Keratinocyte (primary cell): ENCODE measurements at regions not wholly inside any gene's neighbourhood (a gene's known extent, or its start where the extent isn't known, plus 50 kb on each side); places are given as distances from the start of the nearest gene placed in this dataset.

Source experiments
- DNase-seq: peaks from one replicate; pipeline ENCODE4 v3.0.0-alpha.2; 2011; ENCODE audit warnings: low read depth, missing footprints, low spot score
- FAIRE-seq: peaks from 2 replicates; lab custom pipeline; 2011; peaks lifted over from hg19 to GRCh38; lab: Jason Lieb, UNC
- H2AFZ ChIP-seq: 2 replicates; pipeline ENCODE4 v1.6.0; 2012; ENCODE audit warnings: low read length, control low read depth, inconsistent platforms; ENCODE audit not compliant: control insufficient read depth
- H3K27ac ChIP-seq: 2 replicates; pipeline ENCODE4 v1.5.1; 2011; ENCODE audit warnings: low read length; ENCODE audit not compliant: control insufficient read depth, insufficient read depth
- H3K27me3 ChIP-seq: 3 replicates; pipeline ENCODE4 v1.6.0; 2011; ENCODE audit warnings: low read length; ENCODE audit not compliant: control insufficient read depth, insufficient read depth; ENCODE audit errors: extremely low read depth
- H3K36me3 ChIP-seq, 2 experiments: 2 replicates in 1 of 2; 3 replicates in 1 of 2; pipeline ENCODE4 v1.5.1; 2011; ENCODE audit warnings: low read length in 2 of 2, mild to moderate bottlenecking in 1 of 2; ENCODE audit not compliant: control insufficient read depth in 2 of 2, insufficient read depth in 2 of 2; ENCODE audit errors: extremely low read depth in 1 of 2
- H3K4me1 ChIP-seq: 3 replicates; pipeline ENCODE4 v1.5.1; 2011; ENCODE audit warnings: low read length; ENCODE audit not compliant: control insufficient read depth, insufficient read depth; ENCODE audit errors: extremely low read depth
- H3K4me2 ChIP-seq: 3 replicates; pipeline ENCODE4 v1.6.0; 2011; ENCODE audit warnings: low read depth, low read length; ENCODE audit not compliant: control insufficient read depth, insufficient read depth; ENCODE audit errors: extremely low read depth
- H3K4me3 ChIP-seq, 3 experiments: fragments of 200-600 bp in 1 of 3; sonication (generic) in 1 of 3; 2 replicates in 2 of 3; 3 replicates in 1 of 3; pipeline ENCODE4 v1.5.1; 2011 to 2016; ENCODE audit warnings: low read length in 3 of 3, mild to moderate bottlenecking in 3 of 3, control low read depth in 2 of 3, inconsistent platforms in 1 of 3, low read depth in 1 of 3, mixed read lengths in 1 of 3, mixed run types in 1 of 3, moderate library complexity in 1 of 3; ENCODE audit not compliant: control insufficient read depth in 2 of 3, insufficient read depth in 2 of 3; ENCODE audit errors: extremely low read depth in 1 of 3
- H3K79me2 ChIP-seq: 2 replicates; pipeline ENCODE4 v1.6.0; 2012; ENCODE audit warnings: low read length; ENCODE audit not compliant: control insufficient read depth, insufficient read depth
- H3K9ac ChIP-seq: 3 replicates; pipeline ENCODE4 v1.6.0; 2011; ENCODE audit warnings: low read length; ENCODE audit not compliant: control insufficient read depth, insufficient read depth; ENCODE audit errors: extremely low read depth
- H3K9me1 ChIP-seq: 3 replicates; pipeline ENCODE4 v1.6.0; 2011; ENCODE audit warnings: low read length; ENCODE audit not compliant: control insufficient read depth, insufficient read depth; ENCODE audit errors: extremely low read depth
- H3K9me3 ChIP-seq: 2 replicates; pipeline ENCODE4 v1.5.1; 2012; ENCODE audit warnings: low read depth, low read length; ENCODE audit not compliant: control insufficient read depth
- H4K20me1 ChIP-seq: 3 replicates; pipeline ENCODE4 v1.6.0; 2011; ENCODE audit warnings: low read length; ENCODE audit not compliant: control insufficient read depth, insufficient read depth; ENCODE audit errors: extremely low read depth
- EZH2 ChIP-seq: IDR thresholded peaks from one replicate; pipeline ENCODE4 v1.6.1; 2012; ENCODE audit warnings: inconsistent platforms, mild to moderate bottlenecking, low read length, moderate library complexity
- dilution Hi-C: fragments of 300-500 bp; cut with MboI; formaldehyde crosslinking; loops from one replicate; pipeline ENCODE4 v1.7.0; 2020; ENCODE audit warnings: low sequenced_read_pairs; ENCODE audit not compliant: extremely low pct_ligation_motif_present
- TF ChIP-seq, protein P1 (sequence below), 3 experiments: IDR thresholded peaks in 1 of 3; conservative IDR thresholded peaks in 1 of 3; optimal IDR thresholded peaks in 1 of 3; 2 replicates in 2 of 3; 3 replicates in 1 of 3; pipeline versions ENCODE3 to v1.5.1; 2011; ENCODE audit warnings: low read length in 3 of 3, mild to moderate bottlenecking in 3 of 3, moderate library complexity in 2 of 3, control low read depth in 1 of 3, inconsistent platforms in 1 of 3; ENCODE audit not compliant: insufficient read depth in 2 of 3; ENCODE audit errors: extremely low read depth in 1 of 3

DNA sequence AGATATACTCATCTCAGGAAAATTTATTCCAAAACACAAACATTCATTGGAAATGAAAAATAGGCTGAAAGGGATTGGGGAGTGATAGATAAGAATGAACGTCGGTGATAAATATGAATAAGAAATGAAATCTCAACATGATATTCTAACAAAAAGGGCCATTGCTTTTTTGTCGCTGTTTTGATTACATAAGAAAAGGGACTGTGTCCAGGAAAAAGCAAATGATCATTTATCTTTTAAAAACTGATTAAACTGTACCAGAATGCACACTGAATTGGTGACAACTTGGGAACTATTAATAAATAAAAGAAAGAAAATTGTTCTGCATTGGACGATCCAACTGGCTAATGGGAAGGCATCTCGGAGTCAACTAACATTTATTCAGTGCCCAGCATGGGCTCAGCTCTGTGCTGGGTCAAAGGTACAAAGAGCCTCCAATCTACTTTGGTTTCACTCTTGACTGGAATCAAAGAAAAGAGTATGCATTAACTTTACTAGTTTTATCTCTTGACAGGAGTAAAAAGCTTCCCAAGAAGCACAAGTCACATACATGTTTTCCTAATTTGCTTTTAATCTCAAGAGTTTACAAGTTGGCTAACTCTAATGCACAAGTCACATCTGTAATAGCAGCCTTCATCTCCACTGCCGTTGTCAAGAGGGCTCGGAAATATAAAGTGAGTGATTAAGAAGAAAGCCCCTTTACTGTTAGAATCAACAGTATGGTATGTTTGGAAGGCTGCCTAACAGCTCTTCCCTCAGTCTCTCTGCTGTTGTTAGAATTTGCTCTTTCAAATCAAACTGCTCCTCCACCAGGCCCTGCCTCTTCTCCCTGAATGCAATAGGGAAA, 280.0 kb downstream of the IGSF11 start:
- H3K4me2 ChIP-seq: no peak overlapping the region
- no peaks in the 10 kb centered on the region for H4K20me1 ChIP-seq
- FAIRE-seq: no peak
- H3K79me2 ChIP-seq: no peaks in the 10 kb centered on the region
- H3K36me3 ChIP-seq: no peaks in the 10 kb centered on the region
- no peak overlapping the region for H3K9ac ChIP-seq
- no peaks in the 10 kb centered on the region for H3K4me1 ChIP-seq
- TF ChIP-seq, protein P1, sequence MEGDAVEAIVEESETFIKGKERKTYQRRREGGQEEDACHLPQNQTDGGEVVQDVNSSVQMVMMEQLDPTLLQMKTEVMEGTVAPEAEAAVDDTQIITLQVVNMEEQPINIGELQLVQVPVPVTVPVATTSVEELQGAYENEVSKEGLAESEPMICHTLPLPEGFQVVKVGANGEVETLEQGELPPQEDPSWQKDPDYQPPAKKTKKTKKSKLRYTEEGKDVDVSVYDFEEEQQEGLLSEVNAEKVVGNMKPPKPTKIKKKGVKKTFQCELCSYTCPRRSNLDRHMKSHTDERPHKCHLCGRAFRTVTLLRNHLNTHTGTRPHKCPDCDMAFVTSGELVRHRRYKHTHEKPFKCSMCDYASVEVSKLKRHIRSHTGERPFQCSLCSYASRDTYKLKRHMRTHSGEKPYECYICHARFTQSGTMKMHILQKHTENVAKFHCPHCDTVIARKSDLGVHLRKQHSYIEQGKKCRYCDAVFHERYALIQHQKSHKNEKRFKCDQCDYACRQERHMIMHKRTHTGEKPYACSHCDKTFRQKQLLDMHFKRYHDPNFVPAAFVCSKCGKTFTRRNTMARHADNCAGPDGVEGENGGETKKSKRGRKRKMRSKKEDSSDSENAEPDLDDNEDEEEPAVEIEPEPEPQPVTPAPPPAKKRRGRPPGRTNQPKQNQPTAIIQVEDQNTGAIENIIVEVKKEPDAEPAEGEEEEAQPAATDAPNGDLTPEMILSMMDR (optimal IDR thresholded peaks at IDR 0.05 in 1 of 3, IDR thresholded peaks at IDR 0.05 in 1 of 3, conservative IDR thresholded peaks at IDR 0.05 in 1 of 3; ENCODE audit: extremely low read depth in 1 of 3, insufficient read depth in 2 of 3, low read length in 3 of 3): no peak
- TF ChIP-seq EZH2: no peak
- no peak overlapping the region for H3K4me3 ChIP-seq
- H3K27ac ChIP-seq: no peak overlapping the region
- no peaks in the 10 kb centered on the region for H3K9me1 ChIP-seq
- H3K9me3 ChIP-seq: no peaks in the 10 kb centered on the region
- no peaks in the 10 kb centered on the region for H3K27me3 ChIP-seq
- DNase-seq: no peak
- no peak overlapping the region for H2AFZ ChIP-seq
- dilution Hi-C loops: no loop called here

DNA sequence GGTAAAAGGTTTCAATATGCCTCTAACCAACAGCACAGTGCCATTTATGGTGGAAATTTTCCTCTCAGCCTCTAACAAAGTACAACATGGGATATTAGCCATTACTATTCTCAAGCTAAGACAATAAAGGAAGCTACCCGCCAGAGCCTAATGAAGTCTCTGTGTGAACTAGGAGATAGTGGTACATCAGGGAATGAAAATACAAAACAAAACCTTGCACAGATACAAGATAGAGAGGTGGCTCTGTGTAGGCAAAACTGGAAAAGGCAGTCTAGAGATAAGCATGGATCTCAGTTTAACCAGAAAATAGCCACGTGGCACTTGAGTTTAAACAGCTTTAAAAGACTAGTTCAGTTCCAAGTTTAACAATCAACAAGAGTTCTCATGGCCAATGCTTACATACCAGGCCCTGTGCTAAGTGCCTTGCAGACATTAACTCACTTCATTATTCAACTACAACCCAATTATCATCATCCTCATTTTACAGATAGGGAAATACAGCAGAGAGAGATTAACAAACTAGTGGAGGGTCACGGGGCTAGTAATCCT, 279.3 kb downstream of the IGSF11 start:
- DNase-seq (no peak), FAIRE-seq (no peak)
- Histone ChIP-seq H3K4me3 (no peak overlapping the region), H3K27me3 (no peaks in the 10 kb centered on the region), H3K36me3 (no peaks in the 10 kb centered on the region), H3K4me1 (no peaks in the 10 kb centered on the region), H3K79me2 (no peaks in the 10 kb centered on the region), H3K4me2 (no peak overlapping the region), H3K9me1 (no peaks in the 10 kb centered on the region), H3K9me3 (no peaks in the 10 kb centered on the region), H3K9ac (no peak overlapping the region), H3K27ac (no peak overlapping the region), H4K20me1 (no peaks in the 10 kb centered on the region), H2AFZ (no peak overlapping the region)
- dilution Hi-C loops: no loop called here
- no peak for TF ChIP-seq EZH2
- TF ChIP-seq, protein P1 (optimal IDR thresholded peaks at IDR 0.05 in 1 of 3, IDR thresholded peaks at IDR 0.05 in 1 of 3, conservative IDR thresholded peaks at IDR 0.05 in 1 of 3; ENCODE audit: extremely low read depth in 1 of 3, insufficient read depth in 2 of 3, low read length in 3 of 3): no peak
